HEK293 (cell line): ENCODE measurements at regions not wholly inside any gene's neighbourhood (a gene's known extent, or its start where the extent isn't known, plus 50 kb on each side); places are given as distances from the start of the nearest gene placed in this dataset.

ENCODE experiments used
- CTCF ChIA-PET: fragments of 350-600 bp; formaldehyde crosslinking; extraction: SDS; loops from one replicate; lab custom pipeline; 2021; ENCODE audit warnings: antibody characterized with exemption; lab: Yijun Ruan, JAX
- POLR2A ChIA-PET: fragments of 300-600 bp; formaldehyde crosslinking; extraction: SDS; loops from one replicate; lab custom pipeline; 2020; ENCODE audit warnings: antibody characterized with exemption, inconsistent platforms; lab: Yijun Ruan, JAX
- H3K27ac ChIP-seq: fragments of 200-500 bp; sonication (Bioruptor generic); 2 replicates; pipeline ENCODE4 v1.5.1; 2014; ENCODE audit warnings: low read depth, low read length, control low read depth, inconsistent platforms; ENCODE audit errors: extremely low read depth
- H3K36me3 ChIP-seq, 2 experiments: fragments of 200-500 bp in 1 of 2; sonication (Bioruptor generic) in 1 of 2; 1 replicate in 1 of 2; 2 replicates in 1 of 2; pipeline ENCODE4 v1.5.1; 2014 to 2017; ENCODE audit warnings: inconsistent platforms in 2 of 2, low read length in 2 of 2; ENCODE audit not compliant: control insufficient read depth in 2 of 2, insufficient read depth in 1 of 2
- H3K4me1 ChIP-seq: fragments of 200-500 bp; sonication (Bioruptor generic); 2 replicates; pipeline ENCODE4 v1.5.1; 2014; ENCODE audit warnings: mild to moderate bottlenecking, low read length, inconsistent platforms; ENCODE audit not compliant: control insufficient read depth, insufficient read depth
- H3K4me3 ChIP-seq: 2 replicates; pipeline ENCODE4 v1.5.1; 2011; ENCODE audit warnings: low read depth, mild to moderate bottlenecking, control low read depth, low read length, moderate library complexity
- H3K9me3 ChIP-seq: fragments of 200-500 bp; sonication (Bioruptor generic); 2 replicates; pipeline ENCODE4 v1.5.1; 2014; ENCODE audit warnings: low read depth, low read length, inconsistent platforms; ENCODE audit not compliant: control insufficient read depth, insufficient read depth
- KLF16 ChIP-seq: fragments of 450-650 bp; formaldehyde crosslinking; IDR thresholded peaks from 2 replicates; pipeline ENCODE4 v1.5.1; 2017; ENCODE audit warnings: missing biosample characterization, missing genetic modification characterization
- ZBTB21 ChIP-seq: fragments of 450-650 bp; formaldehyde crosslinking; IDR thresholded peaks from 2 replicates; pipeline ENCODE4 v1.5.1; 2017; ENCODE audit warnings: missing biosample characterization, missing genetic modification characterization
- ZNF121 ChIP-seq: fragments of 450-650 bp; formaldehyde crosslinking; IDR thresholded peaks from 2 replicates; pipeline ENCODE4 v1.5.1; 2016; ENCODE audit warnings: missing biosample characterization, missing genetic modification characterization
- ZNF175 ChIP-seq: fragments of 450-650 bp; formaldehyde crosslinking; IDR thresholded peaks from 2 replicates; pipeline ENCODE4 v1.5.1; 2016; ENCODE audit warnings: missing biosample characterization, missing genetic modification characterization
- ZNF221 ChIP-seq: fragments of 450-650 bp; formaldehyde crosslinking; IDR thresholded peaks from 2 replicates; pipeline ENCODE4 v1.5.1; 2017; ENCODE audit warnings: missing biosample characterization, missing genetic modification characterization, borderline replicate concordance
- ZNF302 ChIP-seq: fragments of 450-650 bp; formaldehyde crosslinking; IDR thresholded peaks from 2 replicates; pipeline ENCODE4 v1.5.1; 2016; ENCODE audit warnings: missing biosample characterization, missing genetic modification characterization, low read depth
- ZNF311 ChIP-seq: fragments of 450-650 bp; formaldehyde crosslinking; IDR thresholded peaks from 2 replicates; pipeline ENCODE4 v1.5.1; 2017; ENCODE audit warnings: missing biosample characterization, missing genetic modification characterization, borderline replicate concordance
- ZNF404 ChIP-seq: fragments of 450-650 bp; formaldehyde crosslinking; IDR thresholded peaks from 2 replicates; pipeline ENCODE4 v1.5.1; 2017; ENCODE audit warnings: missing biosample characterization, missing genetic modification characterization
- ZNF473 ChIP-seq: fragments of 450-650 bp; formaldehyde crosslinking; IDR thresholded peaks from 2 replicates; pipeline ENCODE4 v1.5.1; 2017; ENCODE audit warnings: missing biosample characterization, missing genetic modification characterization
- ZNF521 ChIP-seq: fragments of 450-650 bp; formaldehyde crosslinking; IDR thresholded peaks from 2 replicates; pipeline ENCODE4 v1.5.1; 2017; ENCODE audit warnings: missing biosample characterization, mild to moderate bottlenecking, missing genetic modification characterization
- ZNF544 ChIP-seq: fragments of 450-650 bp; formaldehyde crosslinking; IDR thresholded peaks from 2 replicates; pipeline ENCODE4 v1.5.0; 2017; ENCODE audit warnings: missing biosample characterization, missing genetic modification characterization
- ZNF555 ChIP-seq: fragments of 450-650 bp; formaldehyde crosslinking; conservative IDR thresholded peaks from 2 replicates; pipeline ENCODE4 v1.5.1; 2017; ENCODE audit warnings: missing biosample characterization, mild to moderate bottlenecking, missing genetic modification characterization, inconsistent platforms
- ZNF558 ChIP-seq: fragments of 450-650 bp; formaldehyde crosslinking; IDR thresholded peaks from 2 replicates; pipeline ENCODE4 v1.5.1; 2016; ENCODE audit warnings: missing biosample characterization, missing genetic modification characterization
- ZNF600 ChIP-seq: fragments of 450-650 bp; formaldehyde crosslinking; IDR thresholded peaks from 2 replicates; pipeline ENCODE4 v1.5.1; 2016; ENCODE audit warnings: missing biosample characterization, missing genetic modification characterization
- ZNF837 ChIP-seq: fragments of 450-650 bp; formaldehyde crosslinking; IDR thresholded peaks from 2 replicates; pipeline ENCODE4 v1.5.1; 2016; ENCODE audit warnings: missing biosample characterization, missing genetic modification characterization
- TF ChIP-seq, protein P1 (sequence below): fragments of 450-650 bp; formaldehyde crosslinking; IDR thresholded peaks from 2 replicates; pipeline ENCODE4 v1.5.1; 2016; ENCODE audit warnings: missing biosample characterization, missing genetic modification characterization
- TF ChIP-seq, protein P2 (sequence below): sonication (generic); formaldehyde crosslinking; IDR thresholded peaks from 2 replicates; pipeline ENCODE4 v1.8.1; 2022; ENCODE audit warnings: mild to moderate bottlenecking, moderate library complexity, missing genetic modification reagents
- TF ChIP-seq, protein P3 (sequence below): fragments of 450-650 bp; formaldehyde crosslinking; IDR thresholded peaks from 2 replicates; pipeline ENCODE4 v1.5.1; 2016; ENCODE audit warnings: missing biosample characterization, missing genetic modification characterization
- TF ChIP-seq, protein P4 (sequence below): IDR thresholded peaks from 2 replicates; pipeline ENCODE4 v1.6.1; 2011; ENCODE audit warnings: mild to moderate bottlenecking, low read depth, low read length, borderline replicate concordance
- TF ChIP-seq, protein P5 (sequence below): fragments of 450-650 bp; IDR thresholded peaks from 2 replicates; pipeline ENCODE4 v1.5.1; 2018; ENCODE audit warnings: missing biosample characterization, missing genetic modification characterization

DNA sequence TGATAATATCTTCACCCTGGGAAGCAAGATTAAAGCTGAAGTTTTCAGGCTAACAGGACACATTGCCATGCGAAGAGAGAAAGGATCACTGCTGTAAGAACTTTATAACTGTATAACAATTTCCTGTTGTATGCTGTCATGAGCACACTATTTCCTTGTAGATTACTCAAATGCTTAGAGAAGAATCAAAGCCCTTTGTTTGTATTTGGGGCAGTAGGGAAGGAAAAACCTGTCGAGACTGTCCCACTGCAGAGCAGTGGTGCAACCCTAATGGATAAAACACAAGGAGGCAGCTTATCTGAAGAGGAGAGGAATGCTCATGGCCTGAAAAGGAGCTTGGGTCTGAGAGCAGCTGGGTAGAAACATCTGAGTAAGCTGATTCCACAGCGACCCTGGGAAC is 327.7 kb upstream of the NPSR1 start:
- H3K36me3 ChIP-seq: no peaks in the 10 kb centered on the region
- TF ChIP-seq, protein P1, sequence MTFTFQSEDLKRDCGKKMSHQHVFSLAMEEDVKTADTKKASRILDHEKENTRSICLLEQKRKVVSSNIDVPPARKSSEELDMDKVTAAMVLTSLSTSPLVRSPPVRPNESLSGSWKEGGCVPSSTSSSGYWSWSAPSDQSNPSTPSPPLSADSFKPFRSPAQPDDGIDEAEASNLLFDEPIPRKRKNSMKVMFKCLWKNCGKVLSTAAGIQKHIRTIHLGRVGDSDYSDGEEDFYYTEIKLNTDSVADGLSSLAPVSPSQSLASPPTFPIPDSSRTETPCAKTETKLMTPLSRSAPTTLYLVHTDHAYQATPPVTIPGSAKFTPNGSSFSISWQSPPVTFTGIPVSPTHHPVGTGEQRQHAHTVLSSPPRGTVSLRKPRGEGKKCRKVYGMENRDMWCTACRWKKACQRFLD (tag by site-specific recombination): no peak
- TF ChIP-seq, protein P2, sequence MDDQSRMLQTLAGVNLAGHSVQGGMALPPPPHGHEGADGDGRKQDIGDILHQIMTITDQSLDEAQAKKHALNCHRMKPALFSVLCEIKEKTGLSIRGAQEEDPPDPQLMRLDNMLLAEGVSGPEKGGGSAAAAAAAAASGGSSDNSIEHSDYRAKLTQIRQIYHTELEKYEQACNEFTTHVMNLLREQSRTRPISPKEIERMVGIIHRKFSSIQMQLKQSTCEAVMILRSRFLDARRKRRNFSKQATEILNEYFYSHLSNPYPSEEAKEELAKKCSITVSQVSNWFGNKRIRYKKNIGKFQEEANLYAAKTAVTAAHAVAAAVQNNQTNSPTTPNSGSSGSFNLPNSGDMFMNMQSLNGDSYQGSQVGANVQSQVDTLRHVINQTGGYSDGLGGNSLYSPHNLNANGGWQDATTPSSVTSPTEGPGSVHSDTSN (CRISPR knock-in tag): no peak
- TF ChIP-seq ZNF544 (tag by site-specific recombination): no peak
- no peak for TF ChIP-seq ZNF600 (tag by site-specific recombination)
- no peak for TF ChIP-seq ZNF175 (tag by site-specific recombination)
- no peak for TF ChIP-seq ZBTB21
- TF ChIP-seq ZNF302: no peak
- no peak for TF ChIP-seq ZNF221 (tag by site-specific recombination)
- no peak for TF ChIP-seq ZNF837
- TF ChIP-seq ZNF521 (tag by site-specific recombination): no peak
- no peak for TF ChIP-seq ZNF404 (tag by site-specific recombination)
- no peak for TF ChIP-seq ZNF473 (tag by site-specific recombination)
- no peak for TF ChIP-seq ZNF555 (tag by site-specific recombination)
- TF ChIP-seq ZNF558 (tag by site-specific recombination): no peak
- TF ChIP-seq ZNF311 (tag by site-specific recombination): no peak
- TF ChIP-seq, protein P3, sequence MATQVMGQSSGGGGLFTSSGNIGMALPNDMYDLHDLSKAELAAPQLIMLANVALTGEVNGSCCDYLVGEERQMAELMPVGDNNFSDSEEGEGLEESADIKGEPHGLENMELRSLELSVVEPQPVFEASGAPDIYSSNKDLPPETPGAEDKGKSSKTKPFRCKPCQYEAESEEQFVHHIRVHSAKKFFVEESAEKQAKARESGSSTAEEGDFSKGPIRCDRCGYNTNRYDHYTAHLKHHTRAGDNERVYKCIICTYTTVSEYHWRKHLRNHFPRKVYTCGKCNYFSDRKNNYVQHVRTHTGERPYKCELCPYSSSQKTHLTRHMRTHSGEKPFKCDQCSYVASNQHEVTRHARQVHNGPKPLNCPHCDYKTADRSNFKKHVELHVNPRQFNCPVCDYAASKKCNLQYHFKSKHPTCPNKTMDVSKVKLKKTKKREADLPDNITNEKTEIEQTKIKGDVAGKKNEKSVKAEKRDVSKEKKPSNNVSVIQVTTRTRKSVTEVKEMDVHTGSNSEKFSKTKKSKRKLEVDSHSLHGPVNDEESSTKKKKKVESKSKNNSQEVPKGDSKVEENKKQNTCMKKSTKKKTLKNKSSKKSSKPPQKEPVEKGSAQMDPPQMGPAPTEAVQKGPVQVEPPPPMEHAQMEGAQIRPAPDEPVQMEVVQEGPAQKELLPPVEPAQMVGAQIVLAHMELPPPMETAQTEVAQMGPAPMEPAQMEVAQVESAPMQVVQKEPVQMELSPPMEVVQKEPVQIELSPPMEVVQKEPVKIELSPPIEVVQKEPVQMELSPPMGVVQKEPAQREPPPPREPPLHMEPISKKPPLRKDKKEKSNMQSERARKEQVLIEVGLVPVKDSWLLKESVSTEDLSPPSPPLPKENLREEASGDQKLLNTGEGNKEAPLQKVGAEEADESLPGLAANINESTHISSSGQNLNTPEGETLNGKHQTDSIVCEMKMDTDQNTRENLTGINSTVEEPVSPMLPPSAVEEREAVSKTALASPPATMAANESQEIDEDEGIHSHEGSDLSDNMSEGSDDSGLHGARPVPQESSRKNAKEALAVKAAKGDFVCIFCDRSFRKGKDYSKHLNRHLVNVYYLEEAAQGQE (tag by site-specific recombination): no peak
- TF ChIP-seq, protein P4, sequence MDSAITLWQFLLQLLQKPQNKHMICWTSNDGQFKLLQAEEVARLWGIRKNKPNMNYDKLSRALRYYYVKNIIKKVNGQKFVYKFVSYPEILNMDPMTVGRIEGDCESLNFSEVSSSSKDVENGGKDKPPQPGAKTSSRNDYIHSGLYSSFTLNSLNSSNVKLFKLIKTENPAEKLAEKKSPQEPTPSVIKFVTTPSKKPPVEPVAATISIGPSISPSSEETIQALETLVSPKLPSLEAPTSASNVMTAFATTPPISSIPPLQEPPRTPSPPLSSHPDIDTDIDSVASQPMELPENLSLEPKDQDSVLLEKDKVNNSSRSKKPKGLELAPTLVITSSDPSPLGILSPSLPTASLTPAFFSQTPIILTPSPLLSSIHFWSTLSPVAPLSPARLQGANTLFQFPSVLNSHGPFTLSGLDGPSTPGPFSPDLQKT: no peak
- TF ChIP-seq, protein P5, sequence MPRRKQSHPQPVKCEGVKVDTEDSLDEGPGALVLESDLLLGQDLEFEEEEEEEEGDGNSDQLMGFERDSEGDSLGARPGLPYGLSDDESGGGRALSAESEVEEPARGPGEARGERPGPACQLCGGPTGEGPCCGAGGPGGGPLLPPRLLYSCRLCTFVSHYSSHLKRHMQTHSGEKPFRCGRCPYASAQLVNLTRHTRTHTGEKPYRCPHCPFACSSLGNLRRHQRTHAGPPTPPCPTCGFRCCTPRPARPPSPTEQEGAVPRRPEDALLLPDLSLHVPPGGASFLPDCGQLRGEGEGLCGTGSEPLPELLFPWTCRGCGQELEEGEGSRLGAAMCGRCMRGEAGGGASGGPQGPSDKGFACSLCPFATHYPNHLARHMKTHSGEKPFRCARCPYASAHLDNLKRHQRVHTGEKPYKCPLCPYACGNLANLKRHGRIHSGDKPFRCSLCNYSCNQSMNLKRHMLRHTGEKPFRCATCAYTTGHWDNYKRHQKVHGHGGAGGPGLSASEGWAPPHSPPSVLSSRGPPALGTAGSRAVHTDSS (tag by site-specific recombination): no peak
- no peak for TF ChIP-seq KLF16 (tag by site-specific recombination)
- TF ChIP-seq ZNF121 (tag by site-specific recombination): no peak
- TF ChIP-seq, all 188 proteins: peak for 0
- no peak overlapping the region for H3K27ac ChIP-seq
- ChIA-PET POLR2A (no interaction called here), CTCF (interaction anchor here (1.0 kb wide), 1 partner anchor 117 kb away, joined by 6 read pairs; no protein-coding TSS in a partner anchor)
- H3K9me3 ChIP-seq: no peaks in the 10 kb centered on the region
- H3K4me1 ChIP-seq: no peaks in the 10 kb centered on the region
- H3K4me3 ChIP-seq: no peak overlapping the region
